Breast epithelium (tissue), 3 donors: ENCODE measurements at regions not wholly inside any gene's neighbourhood (a gene's known extent, or its start where the extent isn't known, plus 50 kb on each side); places are given as distances from the start of the nearest gene placed in this dataset.

Experiments
- POLR2A ChIP-seq: fragments of 450-650 bp; IDR thresholded peaks from one replicate; pipeline ENCODE4 v1.6.1; 2016; ENCODE audit warnings: antibody characterized with exemption, mild to moderate bottlenecking, moderate library complexity
- POLR2AphosphoS5 ChIP-seq, 3 donors: sonication (generic); formaldehyde crosslinking; IDR thresholded peaks; one replicate each; pipeline ENCODE4 v1.6.1; 2017; ENCODE audit warnings: antibody characterized with exemption in 3 of 3
- TF ChIP-seq, protein P1 (sequence below), 3 donors: fragments of 450-650 bp; IDR thresholded peaks; one replicate each; pipeline ENCODE4 v1.5.1; 2016 to 2017; ENCODE audit warnings: antibody characterized with exemption in 3 of 3, mild to moderate bottlenecking in 3 of 3, moderate library complexity in 3 of 3

- TF ChIP-seq, protein P1, sequence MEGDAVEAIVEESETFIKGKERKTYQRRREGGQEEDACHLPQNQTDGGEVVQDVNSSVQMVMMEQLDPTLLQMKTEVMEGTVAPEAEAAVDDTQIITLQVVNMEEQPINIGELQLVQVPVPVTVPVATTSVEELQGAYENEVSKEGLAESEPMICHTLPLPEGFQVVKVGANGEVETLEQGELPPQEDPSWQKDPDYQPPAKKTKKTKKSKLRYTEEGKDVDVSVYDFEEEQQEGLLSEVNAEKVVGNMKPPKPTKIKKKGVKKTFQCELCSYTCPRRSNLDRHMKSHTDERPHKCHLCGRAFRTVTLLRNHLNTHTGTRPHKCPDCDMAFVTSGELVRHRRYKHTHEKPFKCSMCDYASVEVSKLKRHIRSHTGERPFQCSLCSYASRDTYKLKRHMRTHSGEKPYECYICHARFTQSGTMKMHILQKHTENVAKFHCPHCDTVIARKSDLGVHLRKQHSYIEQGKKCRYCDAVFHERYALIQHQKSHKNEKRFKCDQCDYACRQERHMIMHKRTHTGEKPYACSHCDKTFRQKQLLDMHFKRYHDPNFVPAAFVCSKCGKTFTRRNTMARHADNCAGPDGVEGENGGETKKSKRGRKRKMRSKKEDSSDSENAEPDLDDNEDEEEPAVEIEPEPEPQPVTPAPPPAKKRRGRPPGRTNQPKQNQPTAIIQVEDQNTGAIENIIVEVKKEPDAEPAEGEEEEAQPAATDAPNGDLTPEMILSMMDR (IDR thresholded peaks at IDR 0.05), result no peak
- TF ChIP-seq POLR2A (no peak), POLR2AphosphoS5 (IDR thresholded peaks at IDR 0.05) (no peak)
Measured at GRCh38 chr6:140101367-140101766, 726.9 kb upstream of the CITED2 start.
